ENCODE measurements at regions not wholly inside any gene's neighbourhood (a gene's known extent, or its start where the extent isn't known, plus 50 kb on each side); places are given as distances from the start of the nearest gene placed in this dataset.

GRCh38 chr2:144715992-144716391 is 196.1 kb upstream of the ZEB2 start:
- Histone ChIP-seq H3K79me1 (ENCODE audit: insufficient read depth, low read depth, low read length, poor library complexity, severe bottlenecking) (no peaks in the 10 kb centered on the region), H2BK12ac (ENCODE audit: insufficient read length, low read depth, low read length) (no peak overlapping the region), H3K56ac (ENCODE audit: insufficient read length, low read depth, low read length) (no peak overlapping the region), H2BK5ac (ENCODE audit: insufficient read length, low read length) (no peak overlapping the region), H3T11ph (ENCODE audit: low read length) (no peak overlapping the region), H3K18ac (ENCODE audit: insufficient read length, low read depth, low read length) (no peak overlapping the region), H3K4ac (ENCODE audit: low read depth, low read length) (no peak overlapping the region), H2BK120ac (ENCODE audit: low read depth, low read length, poor library complexity, severe bottlenecking) (no peak overlapping the region), H3K23ac (ENCODE audit: insufficient read length, low read depth, low read length) (no peak overlapping the region), H3K23me2 (ENCODE audit: insufficient read length, low read depth, low read length, poor library complexity, severe bottlenecking) (no peaks in the 10 kb centered on the region), H2BK20ac (ENCODE audit: low read depth, low read length, poor library complexity, severe bottlenecking) (no peak overlapping the region), H3K9ac (ENCODE audit: extremely low read depth, insufficient read length, low read length) (no peak overlapping the region), H3K27ac (ENCODE audit: insufficient read length, low read depth, low read length) (no peak overlapping the region), H3K9me3 (ENCODE audit: control insufficient read depth, low read depth, low read length) (no peaks in the 10 kb centered on the region), H3K79me2 (ENCODE audit: insufficient read depth, low read length) (no peaks in the 10 kb centered on the region), H4K20me1 (ENCODE audit: control insufficient read depth, insufficient read depth, insufficient read length) (no peaks in the 10 kb centered on the region), H3K4me1 (ENCODE audit: insufficient read depth, low read length) (peaks cover 1% of the 10 kb centered on the region), H3K14ac (ENCODE audit: insufficient read depth, low read length) (no peak overlapping the region), H4K8ac (replicated peaks; ENCODE audit: insufficient read length, low read depth, low read length) (no peak overlapping the region), H4K91ac (ENCODE audit: insufficient read length, low read depth, low read length) (no peak overlapping the region), H4K5ac (ENCODE audit: insufficient read length, low read depth, low read length) (no peak overlapping the region), H2AK5ac (ENCODE audit: insufficient read length, low read length) (no peak overlapping the region), H3K27me3 (ENCODE audit: insufficient read depth, low read length) (no peaks in the 10 kb centered on the region), H3K4me2 (ENCODE audit: insufficient read depth, insufficient read length, low read length) (no peak overlapping the region), H2BK15ac (ENCODE audit: low read depth, low read length) (no peak overlapping the region), H2AFZ (ENCODE audit: low read length) (no peak overlapping the region)
- Mint-ChIP-seq H3K4me1 (peaks cover 21% of the 10 kb centered on the region in 2 experiments), H3K9me3 (peaks cover 13 to 17% of the 10 kb centered on the region in 2 experiments), H3K27ac (no peak overlapping the region), H3K27me3 (ENCODE audit: low read depth) (no peaks in the 10 kb centered on the region), H3K36me3 (ENCODE audit: insufficient read depth in 1 of 3, low read depth in 3 of 3) (peaks cover 7 to 22% (median 11%) of the 10 kb centered on the region in 3 experiments; a peak in 6 of 7 replicates), H3K4me3 (no peak overlapping the region)
- DNase-seq, result no peak
- no CpG with 5 or more reads among the region's 3 CpGs for WGBS (ENCODE audit: extremely low coverage, insufficient read length, low lambda C conversion rate)
- no peak for TF ChIP-seq CTCF (conservative IDR thresholded peaks at IDR 0.05)
